WI38 (cell line): ENCODE measurements at regions not wholly inside any gene's neighbourhood (a gene's known extent, or its start where the extent isn't known, plus 50 kb on each side); places are given as distances from the start of the nearest gene placed in this dataset.

ENCODE experiments used
- H3K4me3 ChIP-seq: 2 replicates; pipeline ENCODE4 v1.5.1; 2011; ENCODE audit warnings: low read depth, mild to moderate bottlenecking, control low read depth, low read length
- CTCF ChIP-seq: IDR thresholded peaks from 2 replicates; pipeline ENCODE4 v1.5.1; 2012; ENCODE audit warnings: low read depth, mild to moderate bottlenecking, control low read depth, low read length

DNA sequence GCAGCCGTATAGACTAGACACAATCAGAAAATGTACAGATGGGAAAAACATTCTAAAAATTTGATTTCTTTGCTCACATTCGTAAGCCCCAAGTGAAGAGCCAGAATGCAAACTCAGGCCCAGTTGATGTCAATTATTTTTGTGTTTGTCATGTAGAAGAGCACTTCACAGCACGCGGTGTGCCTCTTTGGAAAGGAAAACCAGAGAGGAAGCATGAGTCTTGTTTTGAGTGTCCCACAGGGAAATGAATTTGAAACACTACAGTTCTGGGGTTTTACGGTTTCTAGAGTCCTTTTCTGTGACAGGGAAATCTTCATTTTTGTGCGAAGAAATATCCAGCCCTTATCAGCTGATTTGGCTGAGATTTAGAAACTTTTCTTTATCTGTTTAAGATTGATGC is 554.6 kb upstream of the BOD1L1 start:
- no peak for TF ChIP-seq CTCF
- no peak overlapping the region for H3K4me3 ChIP-seq

GRCh38 chr4:14184265-14184664 is 556.7 kb upstream of the BOD1L1 start:
- no peak overlapping the region for H3K4me3 ChIP-seq
- TF ChIP-seq CTCF, result no peak

DNA sequence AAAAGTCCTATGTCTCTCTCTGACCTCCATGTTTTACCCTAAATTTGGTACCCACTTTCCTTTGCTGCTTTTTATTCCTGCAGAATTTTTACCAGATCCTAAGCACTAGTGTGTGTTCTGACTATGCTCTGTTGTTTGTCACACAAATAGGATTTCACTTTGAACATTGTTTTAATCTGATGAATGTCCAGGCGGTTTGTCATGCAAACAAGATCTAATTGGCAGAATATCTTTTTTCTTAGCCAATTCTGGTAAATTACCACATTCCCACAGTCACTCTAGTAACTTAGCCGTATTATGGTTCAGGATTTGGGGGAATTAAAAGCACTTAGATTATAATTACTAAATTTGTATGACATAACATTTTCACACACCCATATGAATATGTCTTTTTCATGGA is 557.2 kb upstream of the BOD1L1 start:
- no peak for TF ChIP-seq CTCF
- H3K4me3 ChIP-seq, result no peak overlapping the region

DNA sequence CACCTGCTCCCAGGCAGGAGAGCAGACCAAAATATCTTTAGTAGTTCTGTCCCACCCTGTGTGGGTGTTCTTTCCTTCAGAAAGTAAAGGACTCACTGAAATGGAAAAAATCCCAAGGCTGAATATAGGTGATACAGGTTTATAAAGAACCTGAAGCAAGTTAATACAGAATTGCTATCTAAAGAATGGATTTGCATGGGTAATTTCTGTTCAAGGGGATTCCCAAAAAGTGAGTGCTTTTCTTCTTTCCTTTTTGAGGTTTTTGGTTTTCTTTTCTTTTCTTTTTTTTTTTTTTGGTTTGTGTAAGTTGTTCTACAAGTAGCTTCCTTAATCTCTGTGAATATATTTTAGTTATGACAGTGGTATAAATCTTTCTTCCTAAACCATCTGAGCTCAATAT is 560.7 kb upstream of the BOD1L1 start:
- no peak for TF ChIP-seq CTCF
- no peak overlapping the region for H3K4me3 ChIP-seq

- TF ChIP-seq CTCF, result no peak
- H3K4me3 ChIP-seq, result no peak overlapping the region
Observed at GRCh38 chr4:14193601-14194000, 566.1 kb upstream of the BOD1L1 start.

DNA sequence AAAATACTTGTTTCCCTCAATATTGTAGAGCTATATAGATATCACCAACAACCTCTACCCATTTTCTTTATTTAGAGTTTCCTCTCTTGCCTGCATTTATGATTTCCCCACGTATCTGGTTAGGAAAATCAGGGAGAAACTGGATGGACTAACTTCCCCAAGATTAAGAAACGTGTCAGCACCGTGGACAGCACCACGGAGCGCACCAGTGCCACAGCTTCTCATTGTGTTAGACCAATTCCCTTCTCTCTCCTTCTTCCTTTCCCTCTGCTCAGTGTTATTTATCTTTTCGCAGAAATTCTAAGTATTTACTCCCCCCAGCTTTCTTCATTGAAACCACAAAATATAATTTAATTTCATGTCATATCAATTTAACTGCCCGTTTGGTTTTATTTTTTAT is 568.6 kb upstream of the BOD1L1 start:
- no peak for TF ChIP-seq CTCF
- H3K4me3 ChIP-seq, result no peak overlapping the region

DNA sequence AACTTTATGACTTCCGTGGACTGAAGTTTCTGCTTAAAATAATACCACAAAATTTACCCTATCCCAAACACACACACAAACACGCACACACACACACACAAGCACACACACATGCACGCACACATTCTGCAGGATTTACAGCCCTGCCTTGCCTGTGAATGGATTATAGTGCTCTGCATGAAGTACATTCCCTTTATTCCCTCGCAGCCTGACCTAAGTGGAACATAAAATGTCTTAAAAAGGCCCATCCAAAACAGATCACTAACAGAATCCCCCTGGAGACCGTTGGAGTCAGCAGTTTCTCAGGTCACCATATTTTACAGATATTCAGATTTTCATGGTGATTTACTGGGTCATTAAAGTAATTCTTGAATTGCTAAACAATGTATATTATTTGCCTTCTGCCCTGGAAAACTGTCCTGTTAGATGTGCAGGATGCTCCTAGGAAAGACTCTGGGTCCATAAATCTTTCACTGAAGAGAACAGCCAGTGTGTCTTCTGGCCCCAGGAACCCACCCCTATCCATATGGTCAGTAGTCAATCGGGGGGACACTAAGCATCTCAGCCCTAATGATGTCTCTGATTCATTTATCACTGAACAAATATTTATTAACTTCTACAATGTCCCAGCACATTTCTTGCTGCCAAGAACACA is 587.7 kb upstream of the BOD1L1 start:
- no peak overlapping the region for H3K4me3 ChIP-seq
- no peak for TF ChIP-seq CTCF
